Gastrocnemius medialis (tissue), 4 donors: ENCODE measurements at regions not wholly inside any gene's neighbourhood (a gene's known extent, or its start where the extent isn't known, plus 50 kb on each side); places are given as distances from the start of the nearest gene placed in this dataset.

Experiments
- ATAC-seq, 2 donors: fragments of 150-250 bp; one replicate each; pipeline ENCODE4 v1.9.1; 2016
- DNase-seq, 2 donors: peaks; one replicate each; pipeline ENCODE4 v3.0.0-alpha.2; 2019
- H3K27ac ChIP-seq, 4 donors: fragments of 200-600 bp; sonication (generic); 1 replicate in 1 of 4; 2 replicates in 3 of 4; pipeline ENCODE4 v1.5.1; 2016 to 2018; ENCODE audit warnings: mild to moderate bottlenecking in 2 of 4, moderate library complexity in 1 of 4
- H3K27me3 ChIP-seq, 3 donors: fragments of 200-600 bp; sonication (generic) in 2 of 3; 1 replicate in 1 of 3; 2 replicates in 2 of 3; pipeline versions ENCODE4 v1.5.1 to v1.6.0; 2016 to 2019; ENCODE audit warnings: mild to moderate bottlenecking in 1 of 3, moderate library complexity in 1 of 3
- H3K36me3 ChIP-seq, 2 donors: fragments of 200-600 bp; sonication (generic) in 1 of 2; one replicate each; pipeline ENCODE4 v1.5.1; 2017 to 2018
- H3K4me1 ChIP-seq, 2 donors: fragments of 200-600 bp; sonication (generic) in 1 of 2; one replicate each; pipeline ENCODE4 v1.5.1; 2016 to 2017; ENCODE audit warnings: mild to moderate bottlenecking in 2 of 2
- H3K4me3 ChIP-seq, 4 donors: fragments of 200-600 bp; sonication (generic) in 3 of 4; 1 replicate in 1 of 4; 2 replicates in 3 of 4; pipeline ENCODE4 v1.5.1; 2016 to 2019; ENCODE audit warnings: mild to moderate bottlenecking in 2 of 4
- H3K9me3 ChIP-seq, 3 donors: fragments of 200-600 bp; sonication (generic) in 2 of 3; 1 replicate in 1 of 3; 2 replicates in 2 of 3; pipeline ENCODE4 v1.5.1; 2016 to 2019
- CTCF ChIP-seq, 5 experiments: fragments of 450-650 bp in 3 of 5; fragments of 200-600 bp in 2 of 5; sonication (generic) in 2 of 5; IDR thresholded peaks in 4 of 5; conservative IDR thresholded peaks in 1 of 5; 1 replicate in 4 of 5; 2 replicates in 1 of 5; pipeline ENCODE4 v1.5.1; 2016 to 2019; ENCODE audit warnings: antibody characterized with exemption in 5 of 5, mild to moderate bottlenecking in 3 of 5, moderate library complexity in 3 of 5
- POLR2A ChIP-seq, 2 donors: fragments of 450-650 bp; IDR thresholded peaks; one replicate each; pipeline ENCODE4 v1.6.1; 2017; ENCODE audit warnings: antibody characterized with exemption in 2 of 2, mild to moderate bottlenecking in 2 of 2, moderate library complexity in 2 of 2
- in situ Hi-C, 4 donors: fragments of 200-750 bp; cut with MboI; loops; one replicate each; pipeline versions ENCODE4 v1.15.0 to v1.8.0; 2017; ENCODE audit warnings: low sequenced_read_pairs in 4 of 4
- intact Hi-C: fragments of 100-400 bp; cut with DNase I; formaldehyde crosslinking; loops from one replicate; pipeline ENCODE4 v1.15.1; 2023; ENCODE audit warnings: low total_unique reads

DNA sequence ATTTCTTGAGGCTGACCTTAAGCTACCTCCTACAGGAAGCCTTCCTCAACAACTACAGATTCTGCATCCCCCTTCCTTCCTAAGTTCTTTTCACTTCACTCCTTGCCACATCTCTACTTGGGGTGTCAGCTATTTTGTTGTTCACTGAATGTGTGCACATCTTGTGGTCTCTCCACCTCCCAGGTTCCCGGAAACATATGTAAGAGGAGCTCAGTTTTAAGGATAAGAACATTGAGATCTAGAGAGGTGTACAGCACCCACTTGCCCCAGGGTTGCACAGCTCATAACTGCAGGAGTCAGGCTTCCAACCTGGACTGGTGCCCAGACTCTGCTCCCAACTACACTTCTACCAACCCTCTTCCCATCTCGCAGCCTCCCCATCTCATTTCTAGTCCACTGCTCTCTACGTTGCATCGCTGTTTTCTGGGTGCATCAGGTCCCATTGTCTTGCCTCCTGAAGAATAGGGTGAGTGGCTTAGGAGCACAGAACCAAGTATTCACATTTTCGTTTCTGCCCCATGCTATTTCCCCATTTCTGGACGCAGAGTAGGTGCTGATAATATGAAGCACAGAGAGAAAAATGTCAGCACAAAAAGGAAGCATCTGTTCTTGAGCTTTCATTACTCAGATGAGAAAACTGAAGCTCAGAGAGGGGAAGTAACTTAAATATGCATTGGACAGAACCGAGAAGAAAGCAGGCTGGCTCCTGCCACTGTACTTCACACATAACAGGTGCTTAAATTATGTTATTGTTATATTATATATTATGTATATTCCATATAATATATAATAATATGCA lies 292.0 kb upstream of the CCL2 start:
- DNase-seq (peak in 1 of 2 donors; percentile 34), ATAC-seq (peak in 1 of 2 donors; percentile 92)
- TF ChIP-seq POLR2A (IDR thresholded peaks at IDR 0.05) (no peak), CTCF (IDR thresholded peaks at IDR 0.05 in 4 of 5, conservative IDR thresholded peaks at IDR 0.05 in 1 of 5) (no peak)
- Histone ChIP-seq H3K27ac (peak overlapping the region in 1 of 4 donors; percentile 26), H3K36me3 (no peaks in the 10 kb centered on the region), H3K4me1 (peaks cover 0 to 6% of the 10 kb centered on the region in 2 donors), H3K9me3 (no peaks in the 10 kb centered on the region), H3K4me3 (no peak overlapping the region), H3K27me3 (no peaks in the 10 kb centered on the region)
- intact Hi-C loops (no loop called here), in situ Hi-C loops (no loop called here)

DNA sequence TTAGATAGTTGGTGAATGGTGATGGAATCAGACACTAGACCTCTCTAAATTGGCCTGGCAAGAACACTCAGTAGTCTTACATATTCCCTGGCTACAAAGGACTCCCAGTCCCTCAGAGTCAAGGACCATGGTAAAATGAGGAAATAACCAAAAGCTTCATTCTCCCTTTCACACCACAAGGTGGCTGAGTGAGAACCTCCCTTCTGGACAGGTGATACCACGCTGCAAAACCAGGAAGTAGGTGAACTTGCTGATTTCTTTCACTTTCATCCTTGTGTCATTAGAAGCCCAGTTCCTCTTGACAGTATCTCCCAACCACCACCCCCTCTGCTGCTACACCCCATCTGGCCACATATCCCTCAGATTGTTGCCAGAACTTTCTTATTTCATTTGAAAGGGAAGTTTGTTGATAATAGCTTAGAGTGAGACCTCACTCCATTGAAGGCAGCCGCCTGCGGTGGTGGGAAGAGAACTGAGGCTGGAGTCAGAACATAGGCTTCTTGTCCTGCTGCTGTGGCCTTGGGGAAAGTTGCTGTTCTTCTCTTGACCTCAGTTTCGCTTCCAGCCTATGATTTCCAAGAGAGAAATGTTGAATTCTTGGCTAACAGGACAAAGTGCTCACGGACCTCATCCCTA lies 290.6 kb upstream of the CCL2 start:
- no peaks in the 10 kb centered on the region for H3K27me3 ChIP-seq
- peak overlapping the region in 1 of 4 donors; percentile 15 for H3K27ac ChIP-seq
- intact Hi-C loops (no loop called here), in situ Hi-C loops (no loop called here)
- H3K9me3 ChIP-seq: no peaks in the 10 kb centered on the region
- no peak for ATAC-seq
- no peak overlapping the region for H3K4me3 ChIP-seq
- no peak for DNase-seq
- TF ChIP-seq POLR2A (IDR thresholded peaks at IDR 0.05) (no peak), CTCF (IDR thresholded peaks at IDR 0.05 in 4 of 5, conservative IDR thresholded peaks at IDR 0.05 in 1 of 5) (no peak)
- no peaks in the 10 kb centered on the region for H3K36me3 ChIP-seq
- peaks cover 0 to 6% of the 10 kb centered on the region in 2 donors for H3K4me1 ChIP-seq

DNA sequence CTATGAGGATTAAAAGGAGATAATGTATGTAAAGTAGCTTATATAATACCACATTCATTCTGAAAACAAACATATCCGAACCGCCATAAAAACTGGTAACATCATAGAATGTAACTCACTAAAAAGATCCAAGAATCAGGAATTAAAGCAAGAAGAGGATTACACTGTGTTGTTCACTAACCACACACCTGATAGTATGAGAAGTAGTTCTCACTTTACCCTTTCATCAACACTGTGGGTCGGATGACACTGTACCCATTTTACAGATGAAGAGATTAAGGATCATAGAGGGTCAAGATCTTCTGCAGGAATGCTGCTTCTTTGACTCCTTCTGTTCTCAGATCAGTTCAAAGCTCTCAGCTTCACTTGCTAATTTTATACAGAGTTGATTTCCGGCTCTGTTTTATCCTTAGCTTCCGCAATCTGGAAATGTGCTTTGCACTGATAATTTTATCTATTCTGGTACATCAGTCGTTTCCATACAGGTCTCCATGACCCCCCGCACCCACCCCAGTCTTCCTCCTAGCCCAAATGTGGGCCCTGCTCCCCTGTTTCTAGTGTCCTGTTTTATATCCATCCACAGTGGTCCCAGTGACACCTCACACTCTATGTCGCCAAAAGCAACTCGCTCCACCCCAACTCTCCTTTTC lies 288.6 kb upstream of the CCL2 start:
- Histone ChIP-seq H3K36me3 (no peaks in the 10 kb centered on the region), H3K9me3 (no peaks in the 10 kb centered on the region), H3K4me1 (peaks cover 0 to 6% of the 10 kb centered on the region in 2 donors), H3K27me3 (no peaks in the 10 kb centered on the region), H3K27ac (no peak overlapping the region), H3K4me3 (no peak overlapping the region)
- ATAC-seq (no peak), DNase-seq (no peak)
- intact Hi-C loops: no loop called here
- in situ Hi-C loops: no loop called here
- TF ChIP-seq CTCF (IDR thresholded peaks at IDR 0.05 in 4 of 5, conservative IDR thresholded peaks at IDR 0.05 in 1 of 5) (no peak), POLR2A (IDR thresholded peaks at IDR 0.05) (no peak)

GRCh38 chr17:33967608-33968349 lies 287.3 kb upstream of the CCL2 start:
- H3K27me3 ChIP-seq: no peaks in the 10 kb centered on the region
- peaks cover 0 to 6% of the 10 kb centered on the region in 2 donors for H3K4me1 ChIP-seq
- H3K27ac ChIP-seq: no peak overlapping the region
- ATAC-seq (no peak), DNase-seq (no peak)
- no peak overlapping the region for H3K4me3 ChIP-seq
- no peaks in the 10 kb centered on the region for H3K36me3 ChIP-seq
- no peaks in the 10 kb centered on the region for H3K9me3 ChIP-seq
- TF ChIP-seq CTCF (IDR thresholded peaks at IDR 0.05 in 4 of 5, conservative IDR thresholded peaks at IDR 0.05 in 1 of 5) (no peak), POLR2A (IDR thresholded peaks at IDR 0.05) (no peak)
- intact Hi-C loops (no loop called here), in situ Hi-C loops (no loop called here)
